HCT116 (cell line): ENCODE measurements at regions not wholly inside any gene's neighbourhood (a gene's known extent, or its start where the extent isn't known, plus 50 kb on each side); places are given as distances from the start of the nearest gene placed in this dataset.
"Not testable (repeated sequence)": the region's sequence is repeated elsewhere in the genome, so short reads cannot be mapped to it uniquely, and the experiment has no call there.

Experiments used
- ATAC-seq: fragments of 200-7000 bp; cut with Tn5 transposase; 2 replicates; pipeline ENCODE4 v1.9.1; 2020; ENCODE audit warnings: mild to moderate bottlenecking, moderate library complexity
- BruUV-seq: library from RNA; stranded (reverse); fragments of 400-500 nt; replicated peaks from 2 replicates; lab custom pipeline; 2021; lab: Mats Ljungman, UMichigan
- CTCF ChIA-PET: fragments of 300-600 bp; sonication (Branson Sonifier 250); formaldehyde crosslinking; loops from one replicate; lab custom pipeline; 2021; ENCODE audit warnings: antibody characterized with exemption; lab: Charles Lee
- POLR2A ChIA-PET: fragments of 300-600, 350-600 bp; sonication (Branson Sonifier 250); formaldehyde crosslinking; loops from one replicate; lab custom pipeline; 2021; ENCODE audit warnings: antibody characterized with exemption; lab: Charles Lee
- RAD21 ChIA-PET, 2 experiments: fragments of 300-600 bp; sonication (Branson Sonifier 250); formaldehyde crosslinking; loops; one replicate each; lab custom pipeline; 2023; ENCODE audit warnings: low total read pairs in 2 of 2; ENCODE audit not compliant: uncharacterized antibody in 2 of 2, unreplicated experiment in 2 of 2, low non-redundant PET in 1 of 2; lab: Charles Lee
- DNase-seq: peaks from one replicate; pipeline ENCODE4 v3.0.0-alpha.2; 2010; ENCODE audit warnings: low read depth, low spot score
- H2AFZ ChIP-seq: fragments of 200-600 bp; shearing (Covaris generic), sonication (generic); 2 replicates; pipeline ENCODE4 v1.6.1; 2017; ENCODE audit warnings: low read depth, mixed run types, mixed read lengths, antibody characterized with exemption, low read length; ENCODE audit not compliant: poor library complexity, severe bottlenecking
- H3K27ac ChIP-seq: 2 replicates; pipeline ENCODE4 v1.5.1; 2012; ENCODE audit warnings: low read depth, low read length
- H3K27me3 ChIP-seq: fragments of 200-600 bp; sonication (generic); 2 replicates; pipeline ENCODE4 v1.6.1; 2016; ENCODE audit warnings: mixed run types, low read length, mixed read lengths; ENCODE audit not compliant: insufficient read depth
- H3K36me3 ChIP-seq, 2 experiments: fragments of 200-500 bp in 1 of 2; fragments of 200-600 bp in 1 of 2; sonication (Bioruptor generic) in 1 of 2; sonication (generic) in 1 of 2; 2 replicates each; pipeline versions ENCODE4 v1.5.1 to v1.6.1; 2014 to 2016; ENCODE audit warnings: low read length in 2 of 2, inconsistent platforms in 1 of 2, mixed read lengths in 1 of 2, mixed run types in 1 of 2; ENCODE audit not compliant: insufficient read depth in 2 of 2, control insufficient read depth in 1 of 2
- H3K4me1 ChIP-seq, 2 experiments: fragments of 200-600 bp in 1 of 2; sonication (generic) in 1 of 2; 2 replicates each; pipeline versions ENCODE4 v1.5.1 to v1.6.1; 2012 to 2017; ENCODE audit warnings: low read length in 2 of 2, inconsistent platforms in 1 of 2, mild to moderate bottlenecking in 1 of 2, mixed read lengths in 1 of 2, mixed run types in 1 of 2, moderate library complexity in 1 of 2; ENCODE audit not compliant: insufficient read depth in 2 of 2, control insufficient read depth in 1 of 2
- H3K4me2 ChIP-seq: fragments of 200-600 bp; sonication (generic); 2 replicates; pipeline ENCODE4 v1.6.1; 2017; ENCODE audit warnings: mixed run types, low read length, mixed read lengths
- H3K4me3 ChIP-seq, 2 experiments: fragments of 200-600 bp in 1 of 2; sonication (generic) in 1 of 2; replicated peaks in 1 of 2; 2 replicates each; pipeline ENCODE4 v1.5.1; 2011 to 2016; ENCODE audit warnings: low read length in 2 of 2, control low read depth in 1 of 2, low read depth in 1 of 2, mild to moderate bottlenecking in 1 of 2, mixed read lengths in 1 of 2, mixed run types in 1 of 2
- H3K79me2 ChIP-seq: fragments of 200-600 bp; sonication (generic); 2 replicates; pipeline ENCODE4 v1.6.1; 2017; ENCODE audit warnings: mild to moderate bottlenecking, mixed run types, low read length, moderate library complexity, mixed read lengths; ENCODE audit not compliant: insufficient read depth
- H3K9ac ChIP-seq: fragments of 200-600 bp; sonication (generic); 2 replicates; pipeline ENCODE4 v1.6.1; 2016; ENCODE audit warnings: low read length, mixed read lengths
- H3K9me2 ChIP-seq: fragments of 200-600 bp; sonication (generic), shearing (Covaris generic); 2 replicates; pipeline ENCODE4 v1.6.1; 2017; ENCODE audit warnings: mixed run types, mild to moderate bottlenecking, moderate library complexity; ENCODE audit not compliant: insufficient read depth
- H3K9me3 ChIP-seq, 2 experiments: fragments of 200-500 bp in 1 of 2; fragments of 200-600 bp in 1 of 2; sonication (Bioruptor generic) in 1 of 2; sonication (generic) in 1 of 2; 2 replicates each; pipeline ENCODE4 v1.6.1; 2014 to 2017; ENCODE audit warnings: low read length in 2 of 2, mixed read lengths in 2 of 2, inconsistent platforms in 1 of 2, low read depth in 1 of 2, mild to moderate bottlenecking in 1 of 2, mixed run types in 1 of 2, moderate library complexity in 1 of 2; ENCODE audit not compliant: control insufficient read depth in 1 of 2, insufficient read depth in 1 of 2
- H4K20me1 ChIP-seq: fragments of 200-600 bp; sonication (generic), shearing (Covaris generic); 2 replicates; pipeline ENCODE4 v1.6.1; 2017; ENCODE audit warnings: mixed run types, mild to moderate bottlenecking, moderate library complexity; ENCODE audit not compliant: insufficient read depth
- EGR1 ChIP-seq: IDR thresholded peaks from 2 replicates; pipeline ENCODE4 v1.6.1; 2012; ENCODE audit warnings: low read depth
- EZH2 ChIP-seq: fragments of 200-600 bp; sonication (generic); IDR thresholded peaks from 2 replicates; pipeline ENCODE4 v1.6.1; 2017; ENCODE audit warnings: antibody characterized with exemption, mixed run types
- EZH2phosphoT487 ChIP-seq: fragments of 200-600 bp; IDR thresholded peaks from 2 replicates; pipeline ENCODE4 v1.6.1; 2018; ENCODE audit warnings: antibody characterized with exemption, borderline replicate concordance
- POLR2A ChIP-seq: IDR thresholded peaks from 2 replicates; pipeline ENCODE4 v1.7.0; 2011; ENCODE audit warnings: borderline replicate concordance; ENCODE audit not compliant: insufficient read depth, insufficient read length; ENCODE audit errors: extremely low read depth
- RAD21 ChIP-seq: IDR thresholded peaks from 2 replicates; pipeline ENCODE4 v1.6.1; 2012; ENCODE audit warnings: low read depth, mild to moderate bottlenecking
- REST ChIP-seq: IDR thresholded peaks from 2 replicates; pipeline ENCODE4 v1.6.1; 2012; ENCODE audit warnings: low read depth
- SP1 ChIP-seq: IDR thresholded peaks from 2 replicates; pipeline ENCODE4 v1.6.1; 2012; ENCODE audit warnings: low read depth
- intact Hi-C: fragments of 100-400 bp; cut with micrococcal nuclease; formaldehyde crosslinking; loops from 2 replicates; pipeline ENCODE4 v1.10.0; 2022

- TF ChIP-seq REST = no peak
- TF ChIP-seq EZH2 = no peak
- TF ChIP-seq POLR2A = no peak
- TF ChIP-seq RAD21 = no peak
- no peak for TF ChIP-seq SP1
- no peak for TF ChIP-seq EZH2phosphoT487
- TF ChIP-seq EGR1 = no peak
Observed at GRCh38 chr5:116858705-116859333, 284.2 kb upstream of the SEMA6A start (continued).

GRCh38 chr5:116858020-116858419, 283.4 kb upstream of the SEMA6A start:
- ATAC-seq, H4K20me1 ChIP-seq, RAD21 ChIA-PET, H3K27ac ChIP-seq, intact Hi-C loops, H3K9ac ChIP-seq, BruUV-seq, DNase-seq, POLR2A ChIA-PET, H3K36me3 ChIP-seq, H3K27me3 ChIP-seq, H2AFZ ChIP-seq, H3K4me3 ChIP-seq, H3K9me2 ChIP-seq, H3K79me2 ChIP-seq, CTCF ChIA-PET, H3K4me1 ChIP-seq, H3K4me2 ChIP-seq, H3K9me3 ChIP-seq: not testable (repeated sequence)
